SK-N-SH treated with all-trans-retinoic acid at 6 μM for 48 hours (cell line): ENCODE measurements at regions not wholly inside any gene's neighbourhood (a gene's known extent, or its start where the extent isn't known, plus 50 kb on each side); places are given as distances from the start of the nearest gene placed in this dataset.

Experiments
- ESRRG ChIP-seq: fragments of 250-450 bp; sonication (Bioruptor Pico); IDR thresholded peaks from 2 replicates; pipeline ENCODE4 v1.6.1; 2021; ENCODE audit warnings: mild to moderate bottlenecking
- GLIS3 ChIP-seq: fragments of 250-450 bp; sonication (Bioruptor Pico); IDR thresholded peaks from 2 replicates; pipeline ENCODE4 v1.5.0; 2020; ENCODE audit warnings: mild to moderate bottlenecking, moderate library complexity
- PATZ1 ChIP-seq: fragments of 250-450 bp; sonication (Bioruptor Pico); IDR thresholded peaks from 2 replicates; pipeline ENCODE4 v1.8.0; 2020; ENCODE audit warnings: mild to moderate bottlenecking, moderate library complexity, borderline replicate concordance
- ZFP3 ChIP-seq: fragments of 250-450 bp; sonication (Bioruptor Pico); IDR thresholded peaks from 2 replicates; pipeline ENCODE4 v1.5.0; 2020; ENCODE audit warnings: mild to moderate bottlenecking, moderate library complexity

DNA sequence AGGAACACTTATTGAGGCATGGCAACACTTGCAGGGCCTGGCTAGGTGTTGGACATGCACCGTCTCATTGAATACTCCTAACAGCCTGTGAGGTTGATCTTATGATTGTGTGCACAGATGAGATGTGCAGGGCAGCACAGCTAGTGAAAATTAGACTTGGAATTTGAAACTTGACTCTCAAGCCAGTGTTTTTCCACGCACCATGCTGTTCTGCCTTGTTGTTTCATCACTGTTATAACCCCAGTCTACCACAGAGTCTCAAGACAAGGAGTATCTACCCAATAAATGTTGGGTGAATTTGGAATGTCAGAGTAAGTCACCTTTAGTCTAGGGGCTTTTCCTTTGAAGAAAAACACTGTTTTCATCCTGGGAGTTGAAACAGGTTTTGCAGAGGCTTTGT is 55.8 kb upstream of the LRIG3 start:
- TF ChIP-seq GLIS3 (CRISPR knock-in tag), result no peak
- no peak for TF ChIP-seq ESRRG
- no peak for TF ChIP-seq ZFP3 (CRISPR knock-in tag)
- no peak for TF ChIP-seq PATZ1 (CRISPR knock-in tag)
